CD14-positive monocyte (primary cell): ENCODE measurements at regions not wholly inside any gene's neighbourhood (a gene's known extent, or its start where the extent isn't known, plus 50 kb on each side); places are given as distances from the start of the nearest gene placed in this dataset.

Experiments
- DNase-seq, 3 donors: peaks; one replicate each; pipeline ENCODE4 v3.0.0-alpha.2; 2011 to 2022
- H2AFZ ChIP-seq: 2 replicates; pipeline ENCODE4 v1.6.0; 2012; ENCODE audit warnings: mild to moderate bottlenecking, low read depth, low read length, inconsistent platforms; ENCODE audit not compliant: insufficient read depth, poor library complexity, severe bottlenecking
- H3K27ac ChIP-seq, 2 donors: 1 replicate in 1 of 2; 2 replicates in 1 of 2; pipeline ENCODE4 v1.5.1; 2012 to 2013; ENCODE audit warnings: low read length in 2 of 2, control low read depth in 1 of 2, inconsistent platforms in 1 of 2, low read depth in 1 of 2, mild to moderate bottlenecking in 1 of 2
- H3K27me3 ChIP-seq, 2 donors: one replicate each; pipeline versions ENCODE4 v1.6.0 to v1.6.1; 2011 to 2013; ENCODE audit warnings: low read length in 2 of 2; ENCODE audit not compliant: control insufficient read depth in 2 of 2, insufficient read depth in 2 of 2
- H3K36me3 ChIP-seq, 2 donors: replicated peaks in 1 of 2; 1 replicate in 1 of 2; 2 replicates in 1 of 2; pipeline versions ENCODE4 v1.5.1 to v1.6.1; 2012 to 2013; ENCODE audit warnings: low read length in 2 of 2, control low read depth in 1 of 2, inconsistent platforms in 1 of 2, mild to moderate bottlenecking in 1 of 2; ENCODE audit not compliant: insufficient read depth in 2 of 2, control insufficient read depth in 1 of 2
- H3K4me1 ChIP-seq, 2 donors: 1 replicate in 1 of 2; 2 replicates in 1 of 2; pipeline versions ENCODE4 v1.5.1 to v1.6.1; 2012 to 2013; ENCODE audit warnings: low read length in 2 of 2, control low read depth in 1 of 2, inconsistent platforms in 1 of 2, mild to moderate bottlenecking in 1 of 2, moderate library complexity in 1 of 2; ENCODE audit not compliant: insufficient read depth in 2 of 2, control insufficient read depth in 1 of 2
- H3K4me2 ChIP-seq: replicated peaks from 2 replicates; pipeline ENCODE3; 2012; ENCODE audit warnings: low read length, moderate library complexity, mild to moderate bottlenecking; ENCODE audit not compliant: poor library complexity, severe bottlenecking; ENCODE audit errors: extremely low read depth
- H3K4me3 ChIP-seq, 3 experiments: fragments of 200-600 bp in 1 of 3; sonication (generic) in 1 of 3; replicated peaks in 1 of 3; 1 replicate in 2 of 3; 2 replicates in 1 of 3; pipeline ENCODE4 v1.5.1; 2011 to 2013; ENCODE audit warnings: low read length in 3 of 3, mild to moderate bottlenecking in 3 of 3, control low read depth in 2 of 3, low read depth in 2 of 3, inconsistent platforms in 1 of 3, moderate library complexity in 1 of 3
- H3K79me2 ChIP-seq: 2 replicates; pipeline ENCODE4 v1.6.0; 2012; ENCODE audit warnings: mild to moderate bottlenecking, control low read depth, inconsistent platforms, low read length, moderate library complexity; ENCODE audit not compliant: insufficient read depth
- H3K9ac ChIP-seq: 2 replicates; pipeline ENCODE4 v1.6.0; 2017; ENCODE audit warnings: low read length, mild to moderate bottlenecking; ENCODE audit not compliant: insufficient read depth, poor library complexity, severe bottlenecking
- H3K9me3 ChIP-seq, 2 donors: replicated peaks in 1 of 2; 1 replicate in 1 of 2; 2 replicates in 1 of 2; pipeline versions ENCODE4 v1.5.1 to v1.6.1; 2012 to 2013; ENCODE audit warnings: low read length in 2 of 2, control low read depth in 1 of 2; ENCODE audit not compliant: control insufficient read depth in 1 of 2, insufficient read depth in 1 of 2
- H4K20me1 ChIP-seq: 2 replicates; pipeline ENCODE4 v1.6.0; 2012; ENCODE audit warnings: mild to moderate bottlenecking, low read length, control low read depth, moderate library complexity; ENCODE audit not compliant: insufficient read depth
- H3K27ac Mint-ChIP-seq, 7 donors: one replicate each; pipeline ENCODE4 v1.8.0; 2020; ENCODE audit warnings: mild to moderate bottlenecking in 7 of 7, mixed read lengths in 7 of 7, moderate library complexity in 6 of 7, inconsistent platforms in 2 of 7
- H3K27me3 Mint-ChIP-seq, 3 donors: one replicate each; pipeline ENCODE4 v1.8.0; 2021 to 2022; ENCODE audit warnings: low read depth in 3 of 3, mild to moderate bottlenecking in 3 of 3, mixed read lengths in 3 of 3, moderate library complexity in 3 of 3, inconsistent platforms in 1 of 3
- H3K36me3 Mint-ChIP-seq, 2 donors: one replicate each; pipeline ENCODE4 v1.8.0; 2020; ENCODE audit warnings: mixed read lengths in 2 of 2, inconsistent platforms in 1 of 2, mild to moderate bottlenecking in 1 of 2
- H3K4me1 Mint-ChIP-seq: one replicate; pipeline ENCODE4 v1.8.0; 2020; ENCODE audit warnings: mild to moderate bottlenecking, mixed read lengths
- H3K4me3 Mint-ChIP-seq, 2 donors: one replicate each; pipeline ENCODE4 v1.8.0; 2020; ENCODE audit warnings: mild to moderate bottlenecking in 2 of 2, mixed read lengths in 2 of 2, moderate library complexity in 1 of 2
- H3K9me3 Mint-ChIP-seq, 7 donors: one replicate each; pipeline ENCODE4 v1.8.0; 2020 to 2022; ENCODE audit warnings: mixed read lengths in 7 of 7, mild to moderate bottlenecking in 6 of 7, moderate library complexity in 6 of 7, inconsistent platforms in 2 of 7
- CTCF ChIP-seq: fragments of 200-600 bp; IDR thresholded peaks from one replicate; pipeline ENCODE4 v1.8.0; 2022; ENCODE audit warnings: antibody characterized with exemption, mild to moderate bottlenecking
- WGBS: methylation state at CpG from one replicate; pipeline ENCODE4 v1.1.5; 2013; ENCODE audit warnings: missing lambda C conversion rate; ENCODE audit not compliant: insufficient coverage; 5-methylcytosine and 5-hydroxymethylcytosine counted together
- intact Hi-C, 2 donors: fragments of 100-400 bp; cut with micrococcal nuclease; formaldehyde crosslinking; loops; one replicate each; pipeline versions ENCODE4 v1.15.0 to v1.15.1; 2023

GRCh38 chr17:26818736-26819135, 475.2 kb upstream of the WSB1 start:
- DNase-seq: peak in 2 of 3 donors; percentile 2 to 7
- Mint-ChIP-seq H3K27me3 (no peaks in the 10 kb centered on the region), H3K9me3 (no peaks in the 10 kb centered on the region), H3K27ac (no peak overlapping the region), H3K4me3 (no peak overlapping the region), H3K36me3 (no peaks in the 10 kb centered on the region), H3K4me1 (no peaks in the 10 kb centered on the region)
- Histone ChIP-seq H2AFZ (no peak overlapping the region), H3K4me1 (no peaks in the 10 kb centered on the region), H3K27ac (no peak overlapping the region), H3K79me2 (no peaks in the 10 kb centered on the region), H3K36me3 (no peaks in the 10 kb centered on the region), H3K9ac (no peak overlapping the region), H3K9me3 (peaks cover 93 to 99% of the 10 kb centered on the region in 2 donors), H3K4me2 (no peak overlapping the region), H3K27me3 (no peaks in the 10 kb centered on the region), H4K20me1 (no peaks in the 10 kb centered on the region), H3K4me3 (no peak overlapping the region)
- 72% methylated on average over 9 of the region's 9 CpGs for WGBS
- TF ChIP-seq CTCF: no peak
- intact Hi-C loops: no loop called here
